MCF 10A (cell line): ENCODE measurements at regions not wholly inside any gene's neighbourhood (a gene's known extent, or its start where the extent isn't known, plus 50 kb on each side); places are given as distances from the start of the nearest gene placed in this dataset.
"Not testable (repeated sequence)": the region's sequence is repeated elsewhere in the genome, so short reads cannot be mapped to it uniquely, and the experiment has no call there.

Experiments
- BruUV-seq: library from RNA; stranded (reverse); fragments of 400-500 nt; replicated peaks from 2 replicates; lab custom pipeline; 2021; lab: Mats Ljungman, UMichigan
- CTCF ChIA-PET: fragments of 300-600 bp; sonication (Branson Sonifier 250); formaldehyde crosslinking; extraction: SDS; loops from one replicate; lab custom pipeline; 2021; ENCODE audit warnings: antibody characterized with exemption, inconsistent platforms; lab: Yijun Ruan, JAX
- POLR2A ChIA-PET: fragments of 300-600, 350-650 bp; sonication (Branson Sonifier 250); formaldehyde crosslinking; extraction: SDS; loops from one replicate; lab custom pipeline; 2020; ENCODE audit warnings: antibody characterized with exemption, inconsistent platforms; lab: Yijun Ruan, JAX
- DNase-seq: peaks from one replicate; pipeline ENCODE4 v3.0.0-alpha.2; 2018; ENCODE audit not compliant: unreplicated experiment
- H3K27ac Mint-ChIP-seq: one replicate; pipeline ENCODE4 v1.8.0; 2022; ENCODE audit warnings: mild to moderate bottlenecking, low read depth, mixed read lengths; ENCODE audit not compliant: unreplicated experiment
- H3K27me3 Mint-ChIP-seq: one replicate; pipeline ENCODE4 v1.8.0; 2022; ENCODE audit warnings: mixed read lengths; ENCODE audit not compliant: insufficient read depth, unreplicated experiment
- H3K36me3 Mint-ChIP-seq: one replicate; pipeline ENCODE4 v1.8.0; 2022; ENCODE audit warnings: mild to moderate bottlenecking, moderate library complexity, mixed read lengths; ENCODE audit not compliant: insufficient read depth, unreplicated experiment
- H3K4me1 Mint-ChIP-seq: one replicate; pipeline ENCODE4 v1.8.0; 2022; ENCODE audit warnings: mixed read lengths; ENCODE audit not compliant: insufficient read depth, unreplicated experiment
- H3K4me3 Mint-ChIP-seq: one replicate; pipeline ENCODE4 v1.8.0; 2022; ENCODE audit warnings: mild to moderate bottlenecking, moderate library complexity, mixed read lengths; ENCODE audit not compliant: unreplicated experiment
- H3K9me3 Mint-ChIP-seq: one replicate; pipeline ENCODE4 v1.8.0; 2022; ENCODE audit warnings: mixed read lengths; ENCODE audit not compliant: unreplicated experiment
- intact Hi-C: fragments of 100-400 bp; cut with micrococcal nuclease; formaldehyde crosslinking; loops from 2 replicates; pipeline ENCODE4 v1.14.1; 2022
- TF ChIP-seq, protein P1 (sequence below): fragments of 200-600 bp; IDR thresholded peaks from one replicate; pipeline ENCODE4 v1.8.0; 2022; ENCODE audit warnings: antibody characterized with exemption, mild to moderate bottlenecking; ENCODE audit not compliant: unreplicated experiment

DNA sequence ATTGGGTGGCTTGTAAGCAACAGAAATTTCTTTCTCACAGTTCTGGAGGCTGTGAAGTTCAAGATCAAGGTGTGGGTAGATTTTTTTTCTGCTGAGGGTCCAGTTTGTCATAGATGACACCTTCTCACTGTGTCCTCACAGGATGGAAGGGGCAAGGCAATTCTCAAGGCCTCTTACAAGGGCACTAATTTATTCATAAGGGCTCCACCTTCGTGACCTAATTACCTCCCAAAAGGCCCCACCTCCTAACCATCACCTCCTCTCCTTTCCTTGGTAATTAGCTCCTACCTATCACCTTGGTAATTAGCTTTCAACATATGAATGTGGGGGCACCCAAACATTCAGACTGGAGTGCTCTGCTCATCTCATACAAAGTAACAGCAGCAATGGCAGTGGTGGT, 92.3 kb upstream of the CD44 start:
- Mint-ChIP-seq H3K27ac (no peak overlapping the region), H3K4me3 (no peak overlapping the region), H3K36me3 (no peaks in the 10 kb centered on the region), H3K27me3 (no peaks in the 10 kb centered on the region), H3K4me1 (peaks cover 1% of the 10 kb centered on the region), H3K9me3 (no peaks in the 10 kb centered on the region)
- ChIA-PET POLR2A (no interaction called here), CTCF (interaction anchor here (0.7 kb wide), 1 partner anchor 8 kb away, joined by 3 read pairs; no protein-coding TSS in a partner anchor)
- no TSS peak for BruUV-seq
- intact Hi-C loops = no loop called here
- TF ChIP-seq, protein P1, sequence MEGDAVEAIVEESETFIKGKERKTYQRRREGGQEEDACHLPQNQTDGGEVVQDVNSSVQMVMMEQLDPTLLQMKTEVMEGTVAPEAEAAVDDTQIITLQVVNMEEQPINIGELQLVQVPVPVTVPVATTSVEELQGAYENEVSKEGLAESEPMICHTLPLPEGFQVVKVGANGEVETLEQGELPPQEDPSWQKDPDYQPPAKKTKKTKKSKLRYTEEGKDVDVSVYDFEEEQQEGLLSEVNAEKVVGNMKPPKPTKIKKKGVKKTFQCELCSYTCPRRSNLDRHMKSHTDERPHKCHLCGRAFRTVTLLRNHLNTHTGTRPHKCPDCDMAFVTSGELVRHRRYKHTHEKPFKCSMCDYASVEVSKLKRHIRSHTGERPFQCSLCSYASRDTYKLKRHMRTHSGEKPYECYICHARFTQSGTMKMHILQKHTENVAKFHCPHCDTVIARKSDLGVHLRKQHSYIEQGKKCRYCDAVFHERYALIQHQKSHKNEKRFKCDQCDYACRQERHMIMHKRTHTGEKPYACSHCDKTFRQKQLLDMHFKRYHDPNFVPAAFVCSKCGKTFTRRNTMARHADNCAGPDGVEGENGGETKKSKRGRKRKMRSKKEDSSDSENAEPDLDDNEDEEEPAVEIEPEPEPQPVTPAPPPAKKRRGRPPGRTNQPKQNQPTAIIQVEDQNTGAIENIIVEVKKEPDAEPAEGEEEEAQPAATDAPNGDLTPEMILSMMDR = no peak
- DNase-seq = no peak

DNA sequence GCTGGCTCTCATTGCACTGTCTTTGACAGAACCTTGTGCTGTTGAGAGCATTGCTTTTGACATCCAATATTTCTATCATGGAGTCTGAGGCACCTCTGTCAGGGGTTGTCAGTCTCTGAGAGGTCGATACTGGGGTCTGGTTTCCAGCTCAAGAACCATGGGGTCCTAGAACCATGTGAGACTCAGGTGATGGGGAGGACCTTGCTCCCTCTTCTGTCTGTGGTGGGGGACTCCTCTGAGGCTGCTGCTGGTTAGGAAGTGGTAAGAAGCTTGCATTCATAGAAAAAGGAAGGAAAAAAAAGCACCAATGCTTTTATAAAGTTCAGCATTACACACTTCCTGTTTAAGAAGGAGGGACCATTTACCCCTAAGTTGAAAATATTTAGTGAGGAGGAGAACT, 91.8 kb upstream of the CD44 start:
- Mint-ChIP-seq H3K4me3 (no peak overlapping the region), H3K27me3 (no peaks in the 10 kb centered on the region), H3K27ac (no peak overlapping the region), H3K9me3 (no peaks in the 10 kb centered on the region), H3K36me3 (no peaks in the 10 kb centered on the region), H3K4me1 (no peaks in the 10 kb centered on the region)
- no TSS peak for BruUV-seq
- TF ChIP-seq, protein P1 = no peak
- ChIA-PET POLR2A (no interaction called here), CTCF (interaction anchor here (0.6 to 0.7 kb wide), 2 partner anchors 8 to 243 kb away, joined by 3 read pairs; no protein-coding TSS in a partner anchor)
- intact Hi-C loops = no loop called here
- DNase-seq = no peak

DNA sequence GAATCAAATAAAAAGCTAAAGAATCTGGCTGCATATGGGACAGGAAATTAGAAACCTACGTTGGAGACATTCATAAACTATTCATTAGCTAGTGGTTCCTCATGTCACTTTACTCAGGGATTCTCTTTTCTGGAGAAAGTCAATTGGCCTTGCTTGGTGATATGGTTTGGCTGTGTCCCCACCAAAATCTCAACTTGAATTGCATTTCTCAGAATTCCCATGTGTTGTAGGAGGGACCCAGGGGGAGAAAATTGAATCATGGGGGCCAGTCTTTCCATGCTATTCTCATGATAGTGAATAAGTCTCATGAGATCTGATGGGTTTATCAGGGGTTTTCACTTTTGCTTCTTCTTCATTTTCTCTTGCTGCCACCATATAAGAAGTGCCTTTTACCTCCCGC, 91.2 kb upstream of the CD44 start:
- ChIA-PET POLR2A (no interaction called here), CTCF (no interaction called here)
- H3K9me3 Mint-ChIP-seq = no peaks in the 10 kb centered on the region
- intact Hi-C loops = no loop called here
- H3K36me3 Mint-ChIP-seq = no peaks in the 10 kb centered on the region
- DNase-seq = no peak
- H3K27me3 Mint-ChIP-seq = no peaks in the 10 kb centered on the region
- TF ChIP-seq, protein P1 = no peak
- H3K27ac Mint-ChIP-seq = no peak overlapping the region
- BruUV-seq = no TSS peak
- H3K4me1 Mint-ChIP-seq = no peaks in the 10 kb centered on the region
- H3K4me3 Mint-ChIP-seq = no peak overlapping the region

DNA sequence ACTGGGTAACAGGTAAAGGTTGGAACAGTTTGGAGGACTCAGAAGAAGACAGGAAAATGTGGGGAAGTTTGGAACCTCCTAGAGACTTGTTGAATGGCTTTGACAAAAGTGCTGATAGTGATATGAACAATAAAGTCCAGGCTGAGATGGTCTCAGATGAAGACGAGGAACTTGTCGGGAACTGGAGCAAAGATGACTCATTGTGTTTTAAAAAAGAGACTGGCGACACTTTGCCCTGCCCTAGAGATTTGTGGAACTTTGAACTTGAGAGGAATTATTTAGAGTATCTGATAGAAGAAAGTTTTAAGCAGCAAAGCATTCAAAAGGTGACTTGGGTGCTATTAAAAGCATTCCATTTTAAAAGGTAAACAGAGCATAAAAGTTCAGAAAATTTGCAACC, 90.6 kb upstream of the CD44 start:
- CTCF ChIA-PET, H3K4me1 Mint-ChIP-seq, BruUV-seq, H3K4me3 Mint-ChIP-seq, H3K9me3 Mint-ChIP-seq, POLR2A ChIA-PET, H3K27ac Mint-ChIP-seq, H3K27me3 Mint-ChIP-seq, DNase-seq, H3K36me3 Mint-ChIP-seq, intact Hi-C loops: not testable (repeated sequence)
